ENCODE measurements at regions not wholly inside any gene's neighbourhood (a gene's known extent, or its start where the extent isn't known, plus 50 kb on each side); places are given as distances from the start of the nearest gene placed in this dataset.

- TF ChIP-seq ZNF629 (CRISPR knock-in tag; conservative IDR thresholded peaks at IDR 0.05) (no peak), TAF1 (CRISPR knock-in tag; IDR thresholded peaks at IDR 0.05) (no peak), ZNF770 (CRISPR knock-in tag; IDR thresholded peaks at IDR 0.05) (no peak), HDAC6 (IDR thresholded peaks at IDR 0.05; ENCODE audit: low read depth, low read length) (no peak), EP300 (IDR thresholded peaks at IDR 0.05; ENCODE audit: low read depth in 2 of 2, low read length in 2 of 2) (no peak), EP300 (CRISPR knock-in tag; IDR thresholded peaks at IDR 0.05; ENCODE audit: borderline replicate concordance) (no peak), HCFC1 (IDR thresholded peaks at IDR 0.05; ENCODE audit: low read depth, low read length) (no peak), ARHGAP35 (CRISPR knock-in tag; IDR thresholded peaks at IDR 0.05; ENCODE audit: borderline replicate concordance) (no peak), PREB (CRISPR knock-in tag; IDR thresholded peaks at IDR 0.05) (no peak)
Measured at GRCh38 chr3:162729686-162730085, 1233.1 kb downstream of the OTOL1 start.

All from HepG2 (cell line).